A549 (cell line): ENCODE measurements at regions not wholly inside any gene's neighbourhood (a gene's known extent, or its start where the extent isn't known, plus 50 kb on each side); places are given as distances from the start of the nearest gene placed in this dataset.
"Not testable (repeated sequence)": the region's sequence is repeated elsewhere in the genome, so short reads cannot be mapped to it uniquely, and the experiment has no call there.

Experiments
- CHD2 ChIP-seq: fragments of 150-350 bp; IDR thresholded peaks from 2 replicates; pipeline ENCODE4 v1.6.1; 2014; ENCODE audit warnings: low read length; ENCODE audit not compliant: partially characterized antibody
- NR3C1 ChIP-seq: fragments of >200 bp; sonication (Bioruptor Twin); formaldehyde crosslinking; IDR thresholded peaks from 3 replicates; pipeline ENCODE4 v1.6.1; 2017
- POLR2A ChIP-seq: IDR thresholded peaks from 2 replicates; pipeline ENCODE4 v1.6.1; 2012; ENCODE audit warnings: mild to moderate bottlenecking, low read length
- RFX5 ChIP-seq: fragments of 450-650 bp; IDR thresholded peaks from 2 replicates; pipeline ENCODE4 v1.7.1; 2014; ENCODE audit warnings: antibody characterized with exemption, mild to moderate bottlenecking, moderate library complexity
- TF ChIP-seq, protein P1 (sequence below): fragments of >200 bp; sonication (Bioruptor Twin); formaldehyde crosslinking; IDR thresholded peaks from 3 replicates; pipeline ENCODE4 v1.5.1; 2016

DNA sequence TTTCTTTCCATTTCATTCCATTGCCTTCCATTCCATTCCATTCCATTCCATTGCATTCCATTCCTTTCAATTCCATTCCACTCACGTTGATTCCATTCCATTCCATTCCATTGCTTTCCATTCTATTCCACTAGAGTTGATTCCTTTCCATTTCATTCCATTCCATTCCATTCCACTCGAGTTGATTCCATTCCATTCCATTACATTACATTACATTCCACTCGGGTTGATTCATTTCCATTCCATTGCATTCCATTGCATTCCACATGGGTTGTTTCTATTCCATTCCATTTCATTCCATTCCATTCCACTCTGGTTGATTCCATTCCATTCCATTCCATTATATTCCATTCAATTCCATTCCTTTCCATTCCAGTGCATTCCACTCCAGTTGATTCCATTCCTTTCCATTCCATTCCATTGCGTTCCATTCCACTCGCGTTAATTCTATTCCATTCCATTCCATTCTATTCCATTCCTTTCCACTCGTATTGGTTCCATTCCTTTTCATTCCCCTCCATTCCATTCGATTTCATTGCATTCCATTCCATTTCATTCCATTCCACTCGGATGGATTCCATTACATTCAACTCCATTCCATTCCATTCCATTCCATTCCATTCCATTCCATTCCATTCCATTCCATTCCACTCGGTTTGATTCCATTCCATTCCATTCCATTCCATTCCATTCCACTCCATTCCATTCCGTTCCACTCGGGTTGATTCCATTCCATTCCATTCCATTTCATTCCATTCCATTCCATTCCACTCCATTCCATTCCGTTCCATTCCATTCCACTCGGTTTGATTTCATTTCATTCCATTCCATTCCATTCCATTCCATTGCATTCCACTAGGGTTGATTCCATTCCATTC, 1139.1 kb downstream of the RPIA start:
- TF ChIP-seq RFX5, NR3C1, POLR2A, CHD2: not testable (repeated sequence)
- TF ChIP-seq, protein P1, sequence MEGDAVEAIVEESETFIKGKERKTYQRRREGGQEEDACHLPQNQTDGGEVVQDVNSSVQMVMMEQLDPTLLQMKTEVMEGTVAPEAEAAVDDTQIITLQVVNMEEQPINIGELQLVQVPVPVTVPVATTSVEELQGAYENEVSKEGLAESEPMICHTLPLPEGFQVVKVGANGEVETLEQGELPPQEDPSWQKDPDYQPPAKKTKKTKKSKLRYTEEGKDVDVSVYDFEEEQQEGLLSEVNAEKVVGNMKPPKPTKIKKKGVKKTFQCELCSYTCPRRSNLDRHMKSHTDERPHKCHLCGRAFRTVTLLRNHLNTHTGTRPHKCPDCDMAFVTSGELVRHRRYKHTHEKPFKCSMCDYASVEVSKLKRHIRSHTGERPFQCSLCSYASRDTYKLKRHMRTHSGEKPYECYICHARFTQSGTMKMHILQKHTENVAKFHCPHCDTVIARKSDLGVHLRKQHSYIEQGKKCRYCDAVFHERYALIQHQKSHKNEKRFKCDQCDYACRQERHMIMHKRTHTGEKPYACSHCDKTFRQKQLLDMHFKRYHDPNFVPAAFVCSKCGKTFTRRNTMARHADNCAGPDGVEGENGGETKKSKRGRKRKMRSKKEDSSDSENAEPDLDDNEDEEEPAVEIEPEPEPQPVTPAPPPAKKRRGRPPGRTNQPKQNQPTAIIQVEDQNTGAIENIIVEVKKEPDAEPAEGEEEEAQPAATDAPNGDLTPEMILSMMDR: not testable (repeated sequence)
